ENCODE measurements at regions not wholly inside any gene's neighbourhood (a gene's known extent, or its start where the extent isn't known, plus 50 kb on each side); places are given as distances from the start of the nearest gene placed in this dataset.

DNA sequence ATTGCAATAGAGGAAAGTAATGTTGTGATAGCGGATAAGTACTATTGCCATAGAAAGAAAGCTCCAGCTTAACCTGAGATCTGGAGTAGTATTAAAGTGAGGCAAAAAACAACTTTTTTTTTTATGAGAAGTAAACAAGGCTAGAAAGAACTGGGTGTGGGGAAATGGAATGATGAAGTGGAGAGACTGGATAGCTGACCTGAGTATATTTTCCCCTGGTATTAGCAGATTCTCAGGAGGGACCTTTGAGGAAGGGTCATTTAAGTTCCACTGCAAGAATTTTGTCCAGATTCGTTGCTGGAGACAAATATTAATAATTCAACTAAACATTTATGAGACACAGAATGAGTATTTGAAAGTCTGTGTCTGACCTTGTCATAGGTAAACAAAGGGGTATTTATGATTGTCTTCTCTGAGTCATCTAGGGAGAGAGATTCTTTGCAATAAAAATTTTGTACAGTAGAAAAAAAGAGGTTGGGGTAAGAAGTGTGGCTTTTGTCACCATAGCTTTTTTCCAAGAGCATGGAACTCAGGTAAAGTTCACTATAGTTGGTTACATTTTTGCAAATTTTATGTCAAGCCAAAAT lies 2095.9 kb downstream of the ARAP2 start:
- H3K4me3 ChIP-seq (ENCODE audit: low read length in 3 of 3), result no peak overlapping the region
- intact Hi-C loops (cut with DNase I), result no loop called here
- no peak for FAIRE-seq
- no peaks in the 10 kb centered on the region for H3K27me3 ChIP-seq (ENCODE audit: control insufficient read depth, insufficient read depth, low read length)
- H3K9ac ChIP-seq (ENCODE audit: low read length in 3 of 3), result no peak overlapping the region
- TF ChIP-seq, protein P1, sequence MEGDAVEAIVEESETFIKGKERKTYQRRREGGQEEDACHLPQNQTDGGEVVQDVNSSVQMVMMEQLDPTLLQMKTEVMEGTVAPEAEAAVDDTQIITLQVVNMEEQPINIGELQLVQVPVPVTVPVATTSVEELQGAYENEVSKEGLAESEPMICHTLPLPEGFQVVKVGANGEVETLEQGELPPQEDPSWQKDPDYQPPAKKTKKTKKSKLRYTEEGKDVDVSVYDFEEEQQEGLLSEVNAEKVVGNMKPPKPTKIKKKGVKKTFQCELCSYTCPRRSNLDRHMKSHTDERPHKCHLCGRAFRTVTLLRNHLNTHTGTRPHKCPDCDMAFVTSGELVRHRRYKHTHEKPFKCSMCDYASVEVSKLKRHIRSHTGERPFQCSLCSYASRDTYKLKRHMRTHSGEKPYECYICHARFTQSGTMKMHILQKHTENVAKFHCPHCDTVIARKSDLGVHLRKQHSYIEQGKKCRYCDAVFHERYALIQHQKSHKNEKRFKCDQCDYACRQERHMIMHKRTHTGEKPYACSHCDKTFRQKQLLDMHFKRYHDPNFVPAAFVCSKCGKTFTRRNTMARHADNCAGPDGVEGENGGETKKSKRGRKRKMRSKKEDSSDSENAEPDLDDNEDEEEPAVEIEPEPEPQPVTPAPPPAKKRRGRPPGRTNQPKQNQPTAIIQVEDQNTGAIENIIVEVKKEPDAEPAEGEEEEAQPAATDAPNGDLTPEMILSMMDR (IDR thresholded peaks at IDR 0.05; ENCODE audit: borderline replicate concordance, extremely low read depth, insufficient read depth), result no peak
- H3K36me3 ChIP-seq (ENCODE audit: control insufficient read depth in 2 of 3, insufficient read depth in 3 of 3, low read length in 3 of 3), result no peaks in the 10 kb centered on the region
- no peaks in the 10 kb centered on the region for H3K4me1 ChIP-seq (ENCODE audit: control insufficient read depth in 2 of 3, insufficient read depth in 2 of 3, low read depth in 1 of 3, low read length in 3 of 3)
- DNase-seq, result no peak
- no peaks in the 10 kb centered on the region for H3K9me3 ChIP-seq (ENCODE audit: control insufficient read depth in 2 of 3, insufficient read depth in 1 of 3, low read length in 3 of 3)
- no peak overlapping the region for H3K27ac ChIP-seq (ENCODE audit: low read depth in 2 of 2, low read length in 2 of 2)

DNA sequence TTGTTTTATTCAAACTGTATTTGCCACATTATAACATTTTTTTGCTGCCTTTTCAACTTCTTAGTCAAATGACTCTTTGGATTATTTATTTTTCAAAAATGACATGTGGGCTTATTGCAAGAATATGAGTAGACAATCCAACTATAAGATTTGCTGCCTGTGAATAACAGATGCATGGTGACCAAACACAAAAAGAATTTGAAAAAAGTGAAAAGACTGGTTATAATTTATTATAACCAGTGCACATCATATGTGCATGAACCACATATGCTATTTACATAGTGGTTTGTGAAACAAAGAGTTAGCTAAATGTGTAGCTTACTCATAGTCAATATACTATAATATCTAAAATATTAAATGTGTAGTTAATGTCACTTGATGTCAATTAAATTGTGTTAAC lies 2086.8 kb downstream of the ARAP2 start:
- H3K27me3 ChIP-seq (ENCODE audit: control insufficient read depth, insufficient read depth, low read length), result no peaks in the 10 kb centered on the region
- no peak for DNase-seq
- H3K27ac ChIP-seq (ENCODE audit: low read depth in 2 of 2, low read length in 2 of 2), result no peak overlapping the region
- FAIRE-seq, result no peak
- H3K4me1 ChIP-seq (ENCODE audit: control insufficient read depth in 2 of 3, insufficient read depth in 2 of 3, low read depth in 1 of 3, low read length in 3 of 3), result no peaks in the 10 kb centered on the region
- intact Hi-C loops (cut with DNase I), result no loop called here
- TF ChIP-seq, protein P1 (IDR thresholded peaks at IDR 0.05; ENCODE audit: borderline replicate concordance, extremely low read depth, insufficient read depth), result no peak
- H3K4me3 ChIP-seq (ENCODE audit: low read length in 3 of 3), result no peak overlapping the region
- H3K9me3 ChIP-seq (ENCODE audit: control insufficient read depth in 2 of 3, insufficient read depth in 1 of 3, low read length in 3 of 3), result peaks cover 0 to 2% (median 0%) of the 10 kb centered on the region in 3 donors
- H3K36me3 ChIP-seq (ENCODE audit: control insufficient read depth in 2 of 3, insufficient read depth in 3 of 3, low read length in 3 of 3), result no peaks in the 10 kb centered on the region
- no peak overlapping the region for H3K9ac ChIP-seq (ENCODE audit: low read length in 3 of 3)

DNA sequence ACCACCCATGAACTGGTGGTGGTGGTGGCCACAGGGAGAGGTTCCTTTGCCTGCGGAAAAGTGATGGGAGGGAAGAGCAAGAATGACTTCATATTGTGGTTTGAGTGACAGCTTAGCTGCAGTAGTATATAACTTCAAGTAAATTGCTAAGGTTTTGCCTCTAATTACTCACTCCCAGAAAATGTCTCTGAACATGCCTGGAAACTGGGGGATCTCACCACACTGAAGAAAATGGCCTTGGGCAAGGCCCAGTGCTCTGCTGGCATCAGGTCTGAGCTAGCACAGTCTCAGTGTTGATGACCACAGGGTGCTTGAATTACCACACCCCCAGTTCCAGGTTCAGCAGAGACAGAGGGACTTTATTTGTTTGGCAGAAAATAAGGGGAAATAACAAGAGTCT lies 2085.4 kb downstream of the ARAP2 start:
- DNase-seq (peak in 1 of 5 donors; percentile 7), FAIRE-seq (no peak)
- H3K27me3 ChIP-seq (ENCODE audit: control insufficient read depth, insufficient read depth, low read length), result no peaks in the 10 kb centered on the region
- H3K36me3 ChIP-seq (ENCODE audit: control insufficient read depth in 2 of 3, insufficient read depth in 3 of 3, low read length in 3 of 3), result no peaks in the 10 kb centered on the region
- peaks cover 0 to 2% (median 0%) of the 10 kb centered on the region in 3 donors for H3K9me3 ChIP-seq (ENCODE audit: control insufficient read depth in 2 of 3, insufficient read depth in 1 of 3, low read length in 3 of 3)
- H3K4me3 ChIP-seq (ENCODE audit: low read length in 3 of 3), result no peak overlapping the region
- H3K4me1 ChIP-seq (ENCODE audit: control insufficient read depth in 2 of 3, insufficient read depth in 2 of 3, low read depth in 1 of 3, low read length in 3 of 3), result no peaks in the 10 kb centered on the region
- H3K9ac ChIP-seq (ENCODE audit: low read length in 3 of 3), result no peak overlapping the region
- intact Hi-C loops (cut with DNase I), result no loop called here
- TF ChIP-seq, protein P1 (IDR thresholded peaks at IDR 0.05; ENCODE audit: borderline replicate concordance, extremely low read depth, insufficient read depth), result no peak
- no peak overlapping the region for H3K27ac ChIP-seq (ENCODE audit: low read depth in 2 of 2, low read length in 2 of 2)

DNA sequence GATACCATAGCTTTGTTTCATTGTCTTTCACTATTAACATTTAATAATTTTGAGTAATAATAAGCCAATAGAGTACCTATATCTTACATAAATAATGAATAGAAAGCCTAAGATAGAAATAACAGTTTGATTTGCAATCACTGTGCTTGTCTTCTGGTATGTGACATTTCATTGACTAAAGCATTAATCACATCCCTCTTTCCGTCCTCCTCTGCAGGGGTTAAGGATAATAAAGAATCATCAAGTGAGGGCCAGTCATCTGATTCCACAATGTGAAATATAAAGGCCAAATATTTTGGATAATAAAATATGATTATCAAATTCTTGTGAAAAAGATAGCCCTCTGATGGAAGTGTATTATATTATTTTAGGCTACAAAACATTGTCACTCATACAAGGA lies 2073.4 kb downstream of the ARAP2 start:
- H3K27me3 ChIP-seq (ENCODE audit: control insufficient read depth, insufficient read depth, low read length), result no peaks in the 10 kb centered on the region
- TF ChIP-seq, protein P1 (IDR thresholded peaks at IDR 0.05; ENCODE audit: borderline replicate concordance, extremely low read depth, insufficient read depth), result no peak
- no peak overlapping the region for H3K27ac ChIP-seq (ENCODE audit: low read depth in 2 of 2, low read length in 2 of 2)
- FAIRE-seq (no peak), DNase-seq (no peak)
- intact Hi-C loops (cut with DNase I), result no loop called here
- H3K9me3 ChIP-seq (ENCODE audit: control insufficient read depth in 2 of 3, insufficient read depth in 1 of 3, low read length in 3 of 3), result no peaks in the 10 kb centered on the region
- no peaks in the 10 kb centered on the region for H3K36me3 ChIP-seq (ENCODE audit: control insufficient read depth in 2 of 3, insufficient read depth in 3 of 3, low read length in 3 of 3)
- H3K9ac ChIP-seq (ENCODE audit: low read length in 3 of 3), result no peak overlapping the region
- no peak overlapping the region for H3K4me3 ChIP-seq (ENCODE audit: low read length in 3 of 3)
- no peaks in the 10 kb centered on the region for H3K4me1 ChIP-seq (ENCODE audit: control insufficient read depth in 2 of 3, insufficient read depth in 2 of 3, low read depth in 1 of 3, low read length in 3 of 3)

Data from kidney (tissue), 13 donors.